Stimulated activated memory B cell treated with anti-CD40 and anti-IgM and Interleukin-4, amounts not matched to agents 10 μg/mL and 1 μg/mL and 100 μg/mL, for 72 hours (primary cell): ENCODE measurements at regions not wholly inside any gene's neighbourhood (a gene's known extent, or its start where the extent isn't known, plus 50 kb on each side); places are given as distances from the start of the nearest gene placed in this dataset.

Experiments used
- ATAC-seq: fragments of 150-1000 bp; cut with Tn5 transposase; 2 replicates; pipeline ENCODE4 v1.10.0; 2021
- H3K27ac Mint-ChIP-seq: one replicate; pipeline ENCODE4 v1.8.0; 2022; ENCODE audit warnings: mild to moderate bottlenecking, mixed read lengths
- H3K27me3 Mint-ChIP-seq: one replicate; pipeline ENCODE4 v1.8.0; 2022; ENCODE audit warnings: mixed read lengths
- H3K36me3 Mint-ChIP-seq: one replicate; pipeline ENCODE4 v1.8.0; 2022; ENCODE audit warnings: mixed read lengths
- H3K4me1 Mint-ChIP-seq: one replicate; pipeline ENCODE4 v1.8.0; 2022; ENCODE audit warnings: mixed read lengths
- H3K4me3 Mint-ChIP-seq: one replicate; pipeline ENCODE4 v1.8.0; 2022; ENCODE audit warnings: mild to moderate bottlenecking, moderate library complexity, mixed read lengths
- H3K9me3 Mint-ChIP-seq: one replicate; pipeline ENCODE4 v1.8.0; 2022; ENCODE audit warnings: mixed read lengths

- ATAC-seq, result no peak
- no peaks in the 10 kb centered on the region for H3K4me1 Mint-ChIP-seq
- H3K27me3 Mint-ChIP-seq, result no peaks in the 10 kb centered on the region
- peaks cover 15% of the 10 kb centered on the region for H3K9me3 Mint-ChIP-seq
- H3K36me3 Mint-ChIP-seq, result no peaks in the 10 kb centered on the region
- no peak overlapping the region for H3K27ac Mint-ChIP-seq
- H3K4me3 Mint-ChIP-seq, result no peak overlapping the region
These were observed 135.3 kb upstream of the DEFB112 start for GRCh38 chr6:50185006-50185405.

GRCh38 chr6:50187351-50187921, 137.7 kb upstream of the DEFB112 start:
- no peaks in the 10 kb centered on the region for H3K4me1 Mint-ChIP-seq
- no peaks in the 10 kb centered on the region for H3K36me3 Mint-ChIP-seq
- H3K9me3 Mint-ChIP-seq, result peaks cover 15% of the 10 kb centered on the region
- no peak overlapping the region for H3K4me3 Mint-ChIP-seq
- no peak overlapping the region for H3K27ac Mint-ChIP-seq
- no peak for ATAC-seq
- no peaks in the 10 kb centered on the region for H3K27me3 Mint-ChIP-seq

- Mint-ChIP-seq H3K4me1 (no peaks in the 10 kb centered on the region), H3K4me3 (no peak overlapping the region), H3K9me3 (peaks cover 3% of the 10 kb centered on the region), H3K27ac (no peak overlapping the region), H3K27me3 (no peaks in the 10 kb centered on the region), H3K36me3 (no peaks in the 10 kb centered on the region)
- no peak for ATAC-seq
These were observed 148.5 kb upstream of the DEFB112 start for GRCh38 chr6:50198245-50198644.

- no peak for ATAC-seq
- H3K4me1 Mint-ChIP-seq, result no peaks in the 10 kb centered on the region
- no peaks in the 10 kb centered on the region for H3K27me3 Mint-ChIP-seq
- H3K36me3 Mint-ChIP-seq, result no peaks in the 10 kb centered on the region
- no peak overlapping the region for H3K27ac Mint-ChIP-seq
- H3K9me3 Mint-ChIP-seq, result peaks cover 6% of the 10 kb centered on the region
- no peak overlapping the region for H3K4me3 Mint-ChIP-seq
These were observed 153.0 kb upstream of the DEFB112 start for GRCh38 chr6:50202766-50203165.

- Mint-ChIP-seq H3K27me3 (no peaks in the 10 kb centered on the region), H3K27ac (no peak overlapping the region), H3K9me3 (peaks cover 5% of the 10 kb centered on the region), H3K4me1 (no peaks in the 10 kb centered on the region), H3K4me3 (no peak overlapping the region), H3K36me3 (no peaks in the 10 kb centered on the region)
- ATAC-seq, result no peak
These were observed 161.9 kb upstream of the DEFB112 start for GRCh38 chr6:50211582-50211981.

- no peaks in the 10 kb centered on the region for H3K4me1 Mint-ChIP-seq
- no peak overlapping the region for H3K4me3 Mint-ChIP-seq
- ATAC-seq, result no peak
- no peak overlapping the region for H3K27ac Mint-ChIP-seq
- no peaks in the 10 kb centered on the region for H3K27me3 Mint-ChIP-seq
- H3K36me3 Mint-ChIP-seq, result no peaks in the 10 kb centered on the region
- peaks cover 3% of the 10 kb centered on the region for H3K9me3 Mint-ChIP-seq
These were observed 163.4 kb upstream of the DEFB112 start for GRCh38 chr6:50213146-50213545.

- H3K27ac Mint-ChIP-seq, result no peak overlapping the region
- H3K27me3 Mint-ChIP-seq, result no peaks in the 10 kb centered on the region
- no peak overlapping the region for H3K4me3 Mint-ChIP-seq
- no peaks in the 10 kb centered on the region for H3K36me3 Mint-ChIP-seq
- H3K4me1 Mint-ChIP-seq, result no peaks in the 10 kb centered on the region
- ATAC-seq, result no peak
- H3K9me3 Mint-ChIP-seq, result peaks cover 3% of the 10 kb centered on the region
These were observed 165.2 kb upstream of the DEFB112 start for GRCh38 chr6:50214937-50215336.

- Mint-ChIP-seq H3K27me3 (no peaks in the 10 kb centered on the region), H3K4me3 (no peak overlapping the region), H3K36me3 (no peaks in the 10 kb centered on the region), H3K27ac (no peak overlapping the region), H3K9me3 (peaks cover 7% of the 10 kb centered on the region), H3K4me1 (no peaks in the 10 kb centered on the region)
- ATAC-seq, result no peak
These were observed 168.1 kb upstream of the DEFB112 start for GRCh38 chr6:50217841-50218240.

- Mint-ChIP-seq H3K27ac (no peak overlapping the region), H3K9me3 (peaks cover 4% of the 10 kb centered on the region), H3K36me3 (no peaks in the 10 kb centered on the region), H3K4me3 (no peak overlapping the region), H3K4me1 (no peaks in the 10 kb centered on the region), H3K27me3 (no peaks in the 10 kb centered on the region)
- ATAC-seq, result no peak
These were observed 186.4 kb upstream of the DEFB112 start for GRCh38 chr6:50236164-50236563.

GRCh38 chr6:50239853-50240252, 190.1 kb upstream of the DEFB112 start:
- Mint-ChIP-seq H3K4me3 (no peak overlapping the region), H3K36me3 (no peaks in the 10 kb centered on the region), H3K27me3 (no peaks in the 10 kb centered on the region), H3K9me3 (peaks cover 12% of the 10 kb centered on the region), H3K4me1 (no peaks in the 10 kb centered on the region), H3K27ac (no peak overlapping the region)
- peak; percentile 41 for ATAC-seq

GRCh38 chr6:50240986-50241385, 191.3 kb upstream of the DEFB112 start:
- peaks cover 8% of the 10 kb centered on the region for H3K9me3 Mint-ChIP-seq
- H3K36me3 Mint-ChIP-seq, result no peaks in the 10 kb centered on the region
- ATAC-seq, result no peak
- H3K4me3 Mint-ChIP-seq, result no peak overlapping the region
- no peaks in the 10 kb centered on the region for H3K4me1 Mint-ChIP-seq
- H3K27me3 Mint-ChIP-seq, result no peaks in the 10 kb centered on the region
- H3K27ac Mint-ChIP-seq, result no peak overlapping the region

- Mint-ChIP-seq H3K4me3 (no peak overlapping the region), H3K9me3 (peaks cover 14% of the 10 kb centered on the region), H3K4me1 (no peaks in the 10 kb centered on the region), H3K27ac (no peak overlapping the region), H3K36me3 (no peaks in the 10 kb centered on the region), H3K27me3 (no peaks in the 10 kb centered on the region)
- no peak for ATAC-seq
These were observed 199.8 kb upstream of the DEFB112 start for GRCh38 chr6:50249493-50249892.

GRCh38 chr6:50257322-50257721, 207.6 kb upstream of the DEFB112 start:
- no peaks in the 10 kb centered on the region for H3K4me1 Mint-ChIP-seq
- H3K4me3 Mint-ChIP-seq, result no peak overlapping the region
- no peak for ATAC-seq
- no peak overlapping the region for H3K27ac Mint-ChIP-seq
- peaks cover 6% of the 10 kb centered on the region for H3K9me3 Mint-ChIP-seq
- H3K27me3 Mint-ChIP-seq, result no peaks in the 10 kb centered on the region
- no peaks in the 10 kb centered on the region for H3K36me3 Mint-ChIP-seq

GRCh38 chr6:50259903-50260302, 210.2 kb upstream of the DEFB112 start:
- Mint-ChIP-seq H3K36me3 (no peaks in the 10 kb centered on the region), H3K27me3 (no peaks in the 10 kb centered on the region), H3K27ac (no peak overlapping the region), H3K4me1 (no peaks in the 10 kb centered on the region), H3K4me3 (no peak overlapping the region), H3K9me3 (peaks cover 9% of the 10 kb centered on the region)
- ATAC-seq, result no peak

GRCh38 chr6:50264995-50265571, 215.4 kb upstream of the DEFB112 start:
- Mint-ChIP-seq H3K27me3 (no peaks in the 10 kb centered on the region), H3K27ac (no peak overlapping the region), H3K4me3 (no peak overlapping the region), H3K4me1 (no peaks in the 10 kb centered on the region), H3K36me3 (no peaks in the 10 kb centered on the region), H3K9me3 (peaks cover 11% of the 10 kb centered on the region)
- ATAC-seq, result no peak

- no peak for ATAC-seq
- Mint-ChIP-seq H3K9me3 (peaks cover 9% of the 10 kb centered on the region), H3K4me3 (no peak overlapping the region), H3K27me3 (no peaks in the 10 kb centered on the region), H3K4me1 (no peaks in the 10 kb centered on the region), H3K27ac (no peak overlapping the region), H3K36me3 (no peaks in the 10 kb centered on the region)
These were observed 220.7 kb upstream of the DEFB112 start for GRCh38 chr6:50270415-50270814.
